SKM-1 treated with dmso at 0.1 percent for 144 hours (cell line): ENCODE measurements at regions not wholly inside any gene's neighbourhood (a gene's known extent, or its start where the extent isn't known, plus 50 kb on each side); places are given as distances from the start of the nearest gene placed in this dataset.
"Not testable (repeated sequence)": the region's sequence is repeated elsewhere in the genome, so short reads cannot be mapped to it uniquely, and the experiment has no call there.

Experiments
- DNase-seq: peaks from one replicate; lab custom pipeline; 2025; ENCODE audit not compliant: unreplicated experiment; lab: John Stamatoyannopoulos, UW

DNA sequence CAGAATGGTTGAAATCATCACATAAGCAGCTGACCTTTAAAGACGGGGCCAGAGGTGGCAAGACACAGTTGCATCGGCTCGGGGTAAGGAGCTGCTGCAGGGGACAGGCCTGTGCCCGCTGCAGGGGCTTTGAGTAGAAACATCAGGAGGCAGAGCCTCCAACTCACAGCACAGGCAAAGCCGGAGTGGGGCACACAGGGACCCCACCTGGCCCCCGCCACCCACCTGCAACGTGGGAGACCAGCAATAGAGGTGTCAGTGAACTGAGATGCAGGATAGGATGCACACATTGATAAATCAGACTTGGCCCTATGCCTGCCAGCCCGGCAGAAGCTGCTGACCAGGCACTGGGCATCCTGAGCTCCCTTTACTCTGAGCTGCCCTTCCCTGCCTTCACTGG, 257.2 kb downstream of the NPHP4 start:
- no peak for DNase-seq

DNA sequence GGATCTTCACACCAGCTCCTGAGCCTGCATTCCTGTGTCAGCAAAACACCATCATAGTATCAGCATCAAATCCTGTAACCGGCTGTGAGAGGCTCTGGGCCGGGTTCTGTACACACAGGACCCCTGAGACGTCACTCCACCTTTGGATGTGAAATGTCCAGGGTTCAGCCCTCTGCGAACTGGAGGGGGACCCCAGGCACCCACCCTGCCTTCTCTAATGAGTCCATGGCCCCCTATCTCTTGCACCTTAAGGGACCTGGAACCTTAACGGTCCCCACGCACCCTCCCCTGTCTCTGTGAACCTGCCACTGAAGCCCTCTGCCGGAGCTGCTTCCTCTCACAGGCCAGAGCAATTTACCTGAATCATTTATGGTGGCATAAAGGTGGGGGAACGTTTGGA, 257.8 kb downstream of the NPHP4 start:
- DNase-seq: no peak

DNA sequence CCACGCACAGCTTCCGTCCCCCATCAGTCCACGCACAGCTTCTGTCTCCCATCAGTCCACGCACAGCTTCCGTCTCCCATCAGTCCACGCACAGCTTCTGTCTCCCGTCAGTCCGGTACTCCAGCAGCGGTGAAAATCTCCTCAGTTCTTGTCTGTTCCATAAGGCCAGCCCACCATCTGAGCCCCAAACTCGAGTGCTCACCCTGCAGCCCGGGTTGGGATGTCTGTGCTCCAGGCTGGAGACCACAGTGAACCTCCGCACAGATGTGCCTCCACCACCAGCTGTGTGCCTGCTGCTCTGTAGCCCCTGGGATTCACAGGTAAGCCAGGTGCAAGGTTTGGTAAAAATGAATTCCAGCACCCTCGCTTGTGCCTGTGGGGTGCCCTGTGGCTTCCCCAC, 258.6 kb downstream of the NPHP4 start:
- DNase-seq: no peak

DNA sequence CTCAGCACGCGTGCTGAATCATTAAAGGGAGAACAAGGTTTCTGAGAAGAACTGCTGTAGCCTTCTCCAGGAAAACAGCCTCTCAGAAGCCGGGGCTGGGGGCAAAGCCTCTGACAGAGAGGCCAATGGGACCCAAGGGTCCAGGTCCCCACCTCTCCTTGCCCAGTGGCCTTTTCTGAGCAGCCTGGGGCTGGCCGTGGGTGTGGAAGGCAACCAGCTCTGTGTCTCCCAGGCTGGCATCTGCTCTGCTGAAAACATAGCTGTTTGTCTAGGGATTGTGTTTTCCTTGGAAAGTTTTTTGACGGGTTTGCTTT, 261.2 kb downstream of the NPHP4 start:
- no peak for DNase-seq

DNA sequence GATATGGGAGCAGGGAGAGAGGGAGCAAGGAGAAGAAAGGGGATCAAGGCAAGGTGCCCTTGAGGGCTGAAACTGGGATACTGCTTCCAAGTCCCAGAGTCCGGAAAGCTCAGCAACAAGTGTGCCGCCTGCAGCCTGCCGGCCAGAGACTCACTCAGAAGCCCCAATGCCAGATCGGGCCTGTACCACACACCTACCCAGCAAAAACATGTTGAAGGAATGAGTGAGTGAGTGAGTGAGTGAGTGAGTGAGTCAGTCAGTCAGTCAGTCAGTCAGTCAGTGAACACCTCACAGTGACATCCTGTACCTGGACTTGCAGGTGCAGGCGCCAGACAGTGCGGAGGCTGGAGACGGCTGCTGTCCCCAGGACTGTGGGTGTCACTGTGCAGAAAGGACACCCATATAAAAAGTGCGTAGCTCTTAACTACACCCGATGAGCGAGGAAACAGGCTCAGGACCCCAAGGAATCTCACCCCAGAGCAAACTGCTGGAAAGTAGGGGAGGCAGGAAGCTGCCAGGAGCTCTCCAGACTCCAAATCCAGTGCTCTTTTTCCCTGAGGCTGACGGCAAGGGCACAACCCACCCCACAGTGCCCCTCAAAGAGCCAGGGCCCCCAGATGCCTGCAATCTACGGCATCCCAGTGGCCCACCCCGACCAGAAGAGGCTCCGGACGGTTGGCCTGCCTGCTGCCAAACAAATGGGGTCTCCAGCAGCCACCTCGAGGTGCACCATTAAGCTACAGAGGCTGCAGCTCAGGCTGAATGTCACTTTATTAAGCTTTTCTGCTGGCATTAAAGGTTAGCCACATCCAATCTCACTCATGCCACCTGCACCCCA, 261.7 kb downstream of the NPHP4 start:
- DNase-seq: no peak

DNA sequence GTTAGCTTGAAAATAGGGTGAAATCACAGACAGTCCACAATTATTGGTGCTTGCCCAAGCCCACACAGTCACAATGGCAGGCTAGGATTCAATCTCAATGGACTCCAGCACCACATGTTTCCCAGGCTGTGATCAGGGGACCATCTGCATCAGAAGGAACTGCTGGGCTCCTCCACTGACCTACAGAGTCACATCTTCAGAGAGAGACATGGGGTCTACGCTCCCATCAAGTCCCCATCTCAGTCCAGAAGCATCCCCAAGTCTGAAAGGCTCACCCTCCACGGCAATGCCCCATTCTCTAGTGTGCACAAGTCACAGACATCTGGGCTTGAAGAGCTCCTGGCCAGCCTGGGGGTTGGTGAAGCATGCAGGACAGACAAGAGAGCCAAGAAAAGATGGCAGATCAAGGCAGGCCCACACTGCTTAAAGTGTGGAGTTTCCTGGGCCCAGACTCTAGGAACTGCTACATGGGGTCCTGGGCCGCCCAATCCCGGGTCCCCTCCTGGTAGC, 262.5 kb downstream of the NPHP4 start:
- no peak for DNase-seq

DNA sequence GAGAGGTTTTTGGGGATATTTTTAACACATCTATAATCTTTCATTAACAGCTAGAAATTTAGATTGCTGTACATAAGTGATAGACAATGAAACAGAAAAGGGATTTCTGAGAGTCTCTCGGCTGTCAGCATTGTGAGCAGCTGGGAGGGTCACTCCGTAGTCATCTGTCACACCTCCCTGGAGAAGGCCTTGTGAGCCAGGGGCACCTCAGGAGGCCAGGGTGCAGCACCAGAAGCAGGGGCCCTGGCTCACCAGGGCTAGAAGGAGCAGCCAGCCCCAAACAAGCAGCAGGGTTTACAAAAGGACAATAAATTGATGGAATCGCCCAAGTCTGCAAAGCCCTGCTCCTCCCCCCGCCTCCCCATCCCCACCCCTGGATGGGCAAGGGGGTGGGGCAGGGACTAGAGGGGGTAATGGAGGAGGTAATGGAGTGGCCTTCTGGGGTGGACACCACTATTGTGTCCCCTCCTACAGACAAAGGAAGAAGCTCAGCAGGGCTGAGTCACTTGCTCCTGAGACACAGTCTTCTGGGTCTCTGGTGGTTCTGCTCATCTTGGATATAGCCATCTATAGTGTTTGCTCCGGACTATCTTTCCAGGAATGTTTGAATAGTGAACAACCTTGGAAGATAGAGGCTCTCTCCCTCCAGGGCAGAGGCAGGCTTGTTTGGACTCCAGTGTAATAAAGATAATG, 263.4 kb downstream of the NPHP4 start:
- DNase-seq: no peak

DNA sequence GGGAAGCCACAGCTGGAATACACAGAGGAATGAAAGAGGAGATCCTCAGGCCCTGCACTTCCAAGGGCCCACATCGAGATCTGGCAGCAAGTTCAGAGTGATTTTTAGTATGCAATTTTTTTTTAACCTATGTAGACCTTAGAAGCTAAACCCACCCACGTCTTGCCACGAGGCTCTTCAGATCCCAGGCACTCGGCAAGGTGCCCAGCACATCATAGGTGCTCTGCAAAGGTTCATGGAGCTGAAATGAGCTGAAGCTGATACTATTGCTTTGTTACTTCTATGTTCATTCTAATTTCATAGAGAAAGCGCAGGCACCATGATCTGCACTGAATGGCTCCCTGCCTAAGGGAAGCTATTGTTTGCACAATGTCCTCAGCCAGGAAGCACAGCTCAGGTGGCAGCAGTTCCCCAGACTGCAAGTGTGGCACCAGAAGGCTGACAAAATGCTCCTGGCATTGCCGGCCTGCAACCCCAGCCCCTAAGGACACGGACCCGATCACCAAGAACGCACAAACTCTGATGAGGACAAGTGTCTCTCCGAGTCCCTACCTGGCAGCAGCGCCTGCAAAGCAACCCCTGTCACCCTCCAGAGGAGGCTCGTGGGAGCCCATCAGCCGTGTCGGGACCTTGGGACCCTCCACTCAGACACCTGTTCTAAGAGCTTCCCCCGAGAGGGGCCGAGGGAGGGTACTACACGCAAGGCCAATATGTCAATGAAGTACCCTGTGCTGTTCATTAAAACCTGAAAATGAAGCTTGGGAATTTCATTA, 264.2 kb downstream of the NPHP4 start:
- no peak for DNase-seq

DNA sequence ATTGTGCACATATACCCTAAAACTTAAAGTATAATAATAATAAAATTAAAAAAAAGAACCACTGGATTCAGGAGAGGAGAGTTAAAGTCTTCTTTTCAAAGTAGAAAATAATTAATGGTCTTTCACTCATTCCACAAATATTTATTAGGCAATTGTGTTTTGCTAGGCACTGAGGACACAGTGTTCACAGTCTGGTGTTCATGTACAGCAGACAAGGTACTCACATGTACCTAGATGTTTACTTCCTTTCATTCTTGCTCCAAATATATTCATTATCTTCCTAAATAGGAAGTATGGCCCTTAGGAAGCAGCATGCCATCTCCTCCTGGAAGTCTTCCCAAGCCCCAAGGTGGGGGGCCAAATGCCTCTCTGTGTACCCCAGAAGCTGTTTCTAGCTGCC, 265.0 kb downstream of the NPHP4 start:
- no peak for DNase-seq

DNA sequence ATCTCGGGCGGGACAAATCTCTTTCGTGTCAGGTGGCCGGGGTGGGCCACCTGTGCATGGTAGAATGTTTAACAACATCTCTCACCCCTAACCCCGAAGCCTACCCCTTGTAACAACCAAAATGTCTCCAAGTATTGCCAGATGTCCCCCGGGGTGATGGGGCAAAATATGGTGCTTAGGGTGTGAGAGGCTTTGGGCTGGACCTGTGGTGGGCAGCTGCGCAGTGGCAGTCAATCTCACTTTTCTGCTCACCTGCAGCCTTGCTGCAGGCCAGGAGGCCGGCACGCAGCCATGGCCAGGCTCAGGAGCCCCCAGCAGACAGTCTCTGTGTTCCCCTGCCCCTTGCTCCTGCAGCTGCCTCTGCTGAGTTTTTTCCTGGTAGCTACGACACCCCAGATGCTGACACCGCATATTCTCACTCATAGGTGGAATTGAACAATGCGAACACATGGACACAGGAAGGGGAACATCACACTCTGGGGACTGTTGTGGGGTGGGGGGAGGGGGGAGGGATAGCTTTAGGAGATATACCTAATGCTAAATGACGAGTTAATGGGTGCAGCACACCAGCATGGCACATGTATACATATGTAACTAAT, 265.5 kb downstream of the NPHP4 start:
- DNase-seq: not testable (repeated sequence)

DNA sequence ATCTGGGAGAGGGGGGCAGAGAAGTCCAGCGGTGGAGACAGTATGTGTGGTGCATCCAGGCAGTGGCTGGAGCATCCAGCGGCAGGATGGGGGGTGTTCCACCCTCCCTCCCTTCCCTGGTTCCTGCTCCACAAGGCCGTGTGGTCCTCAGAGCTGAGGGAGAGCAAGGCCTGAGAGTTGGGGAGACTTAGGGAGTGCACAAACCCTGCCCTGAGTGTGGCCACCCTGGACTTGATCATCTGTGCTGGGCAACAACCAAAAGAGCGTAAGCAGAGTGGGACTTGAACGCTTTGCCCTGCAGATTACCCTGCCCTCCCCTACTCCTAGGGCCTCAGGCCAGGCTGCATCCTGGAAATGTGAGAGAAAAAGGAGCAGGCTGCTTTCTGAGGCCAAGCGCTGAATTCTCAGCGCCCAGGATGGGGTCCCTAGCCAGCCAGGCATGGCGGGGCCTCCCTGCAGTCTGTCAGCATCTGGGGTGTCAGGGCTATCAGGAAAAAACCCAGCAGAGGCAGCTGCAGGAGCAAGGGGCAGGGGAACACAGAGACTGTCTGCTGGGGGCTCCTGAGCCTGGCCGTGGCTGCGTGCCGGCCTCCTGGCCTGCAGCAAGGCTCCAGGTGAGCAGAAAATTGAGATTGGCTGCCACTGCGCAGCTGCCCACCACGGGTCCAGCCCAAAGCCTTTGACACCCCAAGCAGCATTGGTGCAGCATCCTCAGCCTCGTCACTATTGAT, 266.2 kb downstream of the NPHP4 start:
- no peak for DNase-seq

DNA sequence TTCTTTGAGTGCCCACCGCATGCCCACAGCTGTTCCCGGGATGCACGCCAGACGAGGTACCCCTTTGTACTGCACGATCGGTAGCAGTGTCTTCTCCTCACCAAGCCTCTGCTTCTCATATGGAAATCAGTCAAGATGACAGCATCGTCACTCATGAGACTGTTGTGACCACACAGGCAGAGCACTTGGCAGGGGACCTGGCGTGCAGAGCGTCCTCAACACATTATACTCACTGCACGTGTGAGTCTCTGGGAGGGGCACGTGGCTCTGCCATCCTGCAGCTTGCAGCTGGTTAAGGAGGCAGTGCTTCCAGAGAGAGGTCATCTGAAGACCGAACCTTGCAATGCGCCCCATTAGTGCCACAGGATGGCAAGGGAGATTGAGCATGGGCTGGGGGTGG, 266.8 kb downstream of the NPHP4 start:
- DNase-seq: no peak

DNA sequence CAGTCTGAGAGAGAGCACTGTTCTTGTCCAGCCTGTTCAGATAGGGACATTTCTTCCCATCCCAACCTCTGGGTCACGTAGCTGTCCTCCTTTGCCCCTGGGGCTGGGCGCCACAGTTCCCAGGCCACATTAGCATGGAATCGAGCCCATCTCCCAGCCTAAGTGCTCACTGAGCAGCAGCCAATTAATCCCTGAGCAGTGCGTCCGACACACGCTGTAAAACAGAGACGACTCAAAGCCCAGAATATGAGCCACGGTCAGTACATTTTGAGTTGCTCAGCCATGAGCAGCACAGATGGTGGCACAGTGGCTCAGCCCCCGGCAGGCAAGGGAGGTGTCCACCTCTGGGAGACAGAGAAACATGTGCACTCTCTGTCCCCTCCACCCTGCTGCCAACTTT, 267.4 kb downstream of the NPHP4 start:
- DNase-seq: no peak

DNA sequence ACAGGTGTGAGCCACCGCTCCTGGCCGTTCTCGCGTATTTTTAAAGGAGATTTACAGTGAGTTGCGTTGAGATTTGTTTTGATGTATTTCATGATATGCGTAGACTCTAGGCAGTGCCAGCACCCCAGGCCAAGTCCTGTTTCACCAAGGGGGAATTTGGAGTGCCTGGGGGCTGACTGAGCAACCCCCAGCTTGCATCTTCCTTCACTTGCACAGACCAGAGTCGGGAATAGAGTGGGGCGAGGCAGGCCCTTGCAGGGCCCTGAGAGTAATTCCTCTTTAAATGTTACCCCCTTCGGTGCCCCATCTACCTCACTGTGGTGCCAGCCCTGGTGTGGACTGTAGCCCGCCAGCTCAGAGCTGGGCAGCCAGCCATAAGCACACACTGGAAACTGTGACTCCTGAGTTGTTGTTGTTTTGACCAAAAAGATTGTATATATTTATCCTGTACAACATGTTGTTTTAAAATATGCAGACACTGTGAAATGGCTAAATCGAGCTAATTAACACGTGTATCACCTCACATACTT, 269.5 kb downstream of the NPHP4 start:
- no peak for DNase-seq

DNA sequence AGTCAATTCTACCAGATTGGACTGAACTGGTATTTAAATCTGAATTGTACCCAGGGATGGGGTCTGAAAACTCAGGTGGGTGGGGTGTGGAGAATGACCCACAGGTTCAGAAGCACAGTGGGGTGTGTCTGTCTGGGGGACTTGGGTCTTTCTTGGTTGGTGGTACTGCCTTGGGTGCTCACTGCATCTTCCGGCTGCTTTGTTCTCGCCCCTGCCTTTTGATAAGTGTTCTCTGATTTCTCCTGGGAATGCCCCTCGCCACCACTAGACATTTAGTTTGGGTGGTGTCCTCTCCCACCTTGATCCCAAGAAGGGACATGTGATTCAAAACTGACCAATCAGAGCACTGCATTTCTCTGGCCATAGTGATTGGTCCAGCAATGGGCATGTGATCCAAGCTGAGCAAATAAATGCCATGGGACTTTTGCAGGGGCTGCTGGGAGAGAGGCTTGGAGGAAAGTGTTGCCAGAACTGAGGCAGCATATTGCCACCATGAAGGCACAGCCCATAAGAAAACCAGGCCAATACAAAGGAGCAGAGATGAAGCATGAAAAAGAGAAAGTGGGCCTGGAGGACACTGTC, 270.5 kb downstream of the NPHP4 start:
- no peak for DNase-seq

DNA sequence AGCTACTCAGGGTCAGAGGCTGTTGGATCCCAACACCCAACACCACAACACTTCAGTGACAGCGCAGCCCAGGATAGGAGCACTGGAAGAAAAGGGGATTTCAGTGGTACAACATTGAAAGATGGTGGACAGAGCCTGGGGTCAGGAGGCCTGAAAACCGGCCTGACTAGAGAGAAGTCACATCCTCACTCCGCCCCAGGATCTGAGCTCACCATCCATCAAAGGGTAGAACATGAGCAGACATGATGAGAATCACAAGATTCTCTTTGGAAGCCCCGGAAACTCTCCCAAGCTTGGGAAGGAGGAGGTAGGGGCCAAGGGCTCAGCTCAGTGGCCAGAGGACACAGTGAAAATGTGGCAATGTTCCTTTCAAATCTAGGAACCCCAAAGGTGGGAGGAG, 271.3 kb downstream of the NPHP4 start:
- DNase-seq: no peak

DNA sequence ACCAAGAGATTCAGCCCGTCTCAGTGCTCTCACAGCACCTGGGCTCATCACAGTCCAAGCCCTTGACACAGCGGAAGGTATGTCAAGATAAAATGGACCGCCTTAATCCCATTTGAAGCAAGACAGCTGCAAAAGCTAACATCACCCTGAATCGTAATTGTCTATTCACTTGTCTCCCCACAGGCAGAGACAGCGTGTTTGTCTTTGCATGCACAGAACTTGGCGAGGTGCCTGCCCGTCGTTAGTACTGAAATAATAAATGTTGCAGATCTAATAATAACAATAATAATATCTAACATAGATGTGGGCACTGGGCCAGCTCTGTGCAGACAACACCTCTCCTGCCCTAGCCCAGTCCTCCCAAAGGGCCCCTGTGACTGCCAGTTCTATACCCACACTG, 271.7 kb downstream of the NPHP4 start:
- DNase-seq: no peak

DNA sequence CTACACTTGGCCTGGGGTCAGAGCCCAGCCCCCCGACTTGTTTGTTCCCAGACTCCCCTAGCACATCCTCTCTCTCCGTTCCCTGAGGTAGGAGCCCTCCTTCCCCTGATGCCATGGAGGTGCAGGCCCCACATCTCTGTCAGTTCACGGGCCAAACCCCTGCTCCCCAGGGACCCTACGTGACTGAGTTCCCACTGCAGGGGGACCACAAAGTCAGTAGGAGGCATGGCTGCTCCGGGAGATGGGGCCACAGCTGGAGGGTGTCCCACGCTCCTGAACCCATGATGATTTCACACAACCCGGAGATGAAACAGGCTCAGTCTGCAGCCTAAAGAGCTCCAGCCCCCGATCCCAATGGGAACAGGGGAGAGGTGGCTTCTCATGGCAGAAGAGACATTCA, 272.2 kb downstream of the NPHP4 start:
- no peak for DNase-seq

DNA sequence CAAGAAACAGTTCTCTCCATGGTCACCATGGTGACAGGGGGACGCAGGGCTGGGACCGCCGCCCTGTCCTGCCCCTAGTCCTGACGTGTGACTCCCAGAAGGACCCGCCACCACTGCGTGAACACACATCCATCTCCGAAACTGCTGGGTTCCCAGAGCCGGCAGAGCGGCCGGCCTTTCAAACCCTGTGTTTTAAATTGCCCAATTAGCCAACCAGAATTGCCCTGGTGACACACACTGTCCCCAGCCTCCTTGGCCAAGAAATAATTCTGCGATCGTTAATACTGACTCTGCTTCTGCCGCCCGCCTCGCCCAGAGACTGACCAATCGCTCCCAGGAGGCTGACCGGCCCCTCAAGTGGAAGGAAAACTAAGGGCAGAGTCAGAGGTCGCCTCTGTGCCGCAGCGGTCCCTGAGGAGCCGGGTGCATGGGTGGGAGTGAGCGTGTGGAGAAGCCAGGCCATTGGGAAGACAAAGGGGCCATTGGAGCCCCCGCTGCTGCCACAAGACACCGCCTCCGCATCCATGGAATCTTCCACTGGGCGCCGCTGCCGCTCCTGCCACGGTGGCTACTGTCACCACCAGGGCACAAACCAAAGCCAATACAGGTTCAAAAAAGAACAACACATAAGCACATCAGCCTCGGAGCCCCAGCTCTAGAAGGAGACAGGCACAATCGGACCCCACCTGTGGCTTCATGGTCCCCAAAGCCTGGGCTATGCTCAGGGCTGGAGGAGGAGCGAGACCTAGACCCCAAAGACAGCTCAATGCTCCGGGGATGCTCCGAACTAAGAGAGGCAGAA, 273.2 kb downstream of the NPHP4 start:
- no peak for DNase-seq
